Smooth muscle cell (in vitro differentiated cells): ENCODE measurements at regions not wholly inside any gene's neighbourhood (a gene's known extent, or its start where the extent isn't known, plus 50 kb on each side); places are given as distances from the start of the nearest gene placed in this dataset.

Experiments
- DNase-seq: peaks from one replicate; lab custom pipeline; 2025; ENCODE audit not compliant: unreplicated experiment; lab: John Stamatoyannopoulos, UW
- H2AFZ ChIP-seq: fragments of 200-600 bp; sonication (generic); 2 replicates; pipeline ENCODE4 v1.6.0; 2016; ENCODE audit warnings: antibody characterized with exemption, low read depth, mild to moderate bottlenecking
- H3F3A ChIP-seq: fragments of 200-600 bp; sonication (generic); 2 replicates; pipeline ENCODE4 v1.6.0; 2017; ENCODE audit warnings: antibody characterized with exemption, low read depth
- H3K27ac ChIP-seq: fragments of 200-600 bp; sonication (generic); 2 replicates; pipeline ENCODE4 v1.5.1; 2016; ENCODE audit warnings: low read depth, mild to moderate bottlenecking
- H3K27me3 ChIP-seq: fragments of 200-600 bp; sonication (generic); 2 replicates; pipeline ENCODE4 v1.6.1; 2016; ENCODE audit warnings: low read depth, mild to moderate bottlenecking
- H3K36me3 ChIP-seq: fragments of 200-600 bp; sonication (generic); 2 replicates; pipeline ENCODE4 v1.5.1; 2016; ENCODE audit warnings: low read depth
- H3K4me1 ChIP-seq: fragments of 200-600 bp; sonication (generic); 2 replicates; pipeline ENCODE4 v1.5.1; 2016; ENCODE audit warnings: low read depth
- H3K4me2 ChIP-seq: fragments of 200-600 bp; sonication (generic); 2 replicates; pipeline ENCODE4 v1.6.0; 2016; ENCODE audit warnings: mild to moderate bottlenecking
- H3K4me3 ChIP-seq: fragments of 200-600 bp; sonication (generic); 2 replicates; pipeline ENCODE4 v1.5.1; 2016; ENCODE audit warnings: mild to moderate bottlenecking
- H3K79me2 ChIP-seq: fragments of 200-600 bp; sonication (generic); 2 replicates; pipeline ENCODE4 v1.6.0; 2016; ENCODE audit warnings: low read depth, mild to moderate bottlenecking
- H3K9ac ChIP-seq: fragments of 200-600 bp; sonication (generic); 2 replicates; pipeline ENCODE4 v1.6.0; 2016; ENCODE audit warnings: low read depth
- H3K9me3 ChIP-seq: fragments of 200-600 bp; sonication (generic); replicated peaks from 2 replicates; pipeline ENCODE4 v1.5.1; 2016; ENCODE audit warnings: low read depth
- H4K20me1 ChIP-seq: fragments of 200-600 bp; sonication (generic); 2 replicates; pipeline ENCODE4 v1.6.0; 2016; ENCODE audit warnings: low read depth
- WGBS: methylation state at CpG from one replicate; pipeline ENCODE4 v1.1.7; 2016; ENCODE audit warnings: low lambda C conversion rate; 5-methylcytosine and 5-hydroxymethylcytosine counted together
- TF ChIP-seq, protein P1 (sequence below): fragments of 200-600 bp; sonication (generic); IDR thresholded peaks from 2 replicates; pipeline ENCODE4 v1.5.1; 2017; ENCODE audit warnings: borderline replicate concordance, mild to moderate bottlenecking, antibody characterized with exemption; ENCODE audit not compliant: insufficient read depth, poor library complexity, severe bottlenecking

GRCh38 chr5:3535414-3536211, 60.0 kb upstream of the IRX1 start:
- H3K4me1 ChIP-seq, result no peaks in the 10 kb centered on the region
- no peak overlapping the region for H2AFZ ChIP-seq
- H3K27me3 ChIP-seq, result peaks cover 2% of the 10 kb centered on the region
- H3K27ac ChIP-seq, result no peak overlapping the region
- H3K9me3 ChIP-seq, result no peaks in the 10 kb centered on the region
- no peaks in the 10 kb centered on the region for H3K36me3 ChIP-seq
- H3F3A ChIP-seq, result no peaks in the 10 kb centered on the region
- TF ChIP-seq, protein P1, sequence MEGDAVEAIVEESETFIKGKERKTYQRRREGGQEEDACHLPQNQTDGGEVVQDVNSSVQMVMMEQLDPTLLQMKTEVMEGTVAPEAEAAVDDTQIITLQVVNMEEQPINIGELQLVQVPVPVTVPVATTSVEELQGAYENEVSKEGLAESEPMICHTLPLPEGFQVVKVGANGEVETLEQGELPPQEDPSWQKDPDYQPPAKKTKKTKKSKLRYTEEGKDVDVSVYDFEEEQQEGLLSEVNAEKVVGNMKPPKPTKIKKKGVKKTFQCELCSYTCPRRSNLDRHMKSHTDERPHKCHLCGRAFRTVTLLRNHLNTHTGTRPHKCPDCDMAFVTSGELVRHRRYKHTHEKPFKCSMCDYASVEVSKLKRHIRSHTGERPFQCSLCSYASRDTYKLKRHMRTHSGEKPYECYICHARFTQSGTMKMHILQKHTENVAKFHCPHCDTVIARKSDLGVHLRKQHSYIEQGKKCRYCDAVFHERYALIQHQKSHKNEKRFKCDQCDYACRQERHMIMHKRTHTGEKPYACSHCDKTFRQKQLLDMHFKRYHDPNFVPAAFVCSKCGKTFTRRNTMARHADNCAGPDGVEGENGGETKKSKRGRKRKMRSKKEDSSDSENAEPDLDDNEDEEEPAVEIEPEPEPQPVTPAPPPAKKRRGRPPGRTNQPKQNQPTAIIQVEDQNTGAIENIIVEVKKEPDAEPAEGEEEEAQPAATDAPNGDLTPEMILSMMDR, result no peak
- 94% methylated on average over 55 of the region's 60 CpGs for WGBS
- no peak overlapping the region for H3K4me3 ChIP-seq
- no peaks in the 10 kb centered on the region for H4K20me1 ChIP-seq
- no peak overlapping the region for H3K9ac ChIP-seq
- no peaks in the 10 kb centered on the region for H3K79me2 ChIP-seq
- no peak overlapping the region for H3K4me2 ChIP-seq
- DNase-seq, result no peak

GRCh38 chr5:3534997-3535396, 60.6 kb upstream of the IRX1 start:
- Histone ChIP-seq H3K27ac (no peak overlapping the region), H4K20me1 (no peaks in the 10 kb centered on the region), H3K4me2 (no peak overlapping the region), H3K27me3 (peaks cover 7% of the 10 kb centered on the region), H3K36me3 (no peaks in the 10 kb centered on the region), H3K79me2 (no peaks in the 10 kb centered on the region), H3K4me3 (no peak overlapping the region), H3F3A (no peaks in the 10 kb centered on the region), H3K4me1 (no peaks in the 10 kb centered on the region), H2AFZ (no peak overlapping the region), H3K9ac (no peak overlapping the region), H3K9me3 (no peaks in the 10 kb centered on the region)
- WGBS, result 90% methylated on average over 13 of the region's 13 CpGs
- TF ChIP-seq, protein P1, result no peak
- DNase-seq, result no peak

DNA sequence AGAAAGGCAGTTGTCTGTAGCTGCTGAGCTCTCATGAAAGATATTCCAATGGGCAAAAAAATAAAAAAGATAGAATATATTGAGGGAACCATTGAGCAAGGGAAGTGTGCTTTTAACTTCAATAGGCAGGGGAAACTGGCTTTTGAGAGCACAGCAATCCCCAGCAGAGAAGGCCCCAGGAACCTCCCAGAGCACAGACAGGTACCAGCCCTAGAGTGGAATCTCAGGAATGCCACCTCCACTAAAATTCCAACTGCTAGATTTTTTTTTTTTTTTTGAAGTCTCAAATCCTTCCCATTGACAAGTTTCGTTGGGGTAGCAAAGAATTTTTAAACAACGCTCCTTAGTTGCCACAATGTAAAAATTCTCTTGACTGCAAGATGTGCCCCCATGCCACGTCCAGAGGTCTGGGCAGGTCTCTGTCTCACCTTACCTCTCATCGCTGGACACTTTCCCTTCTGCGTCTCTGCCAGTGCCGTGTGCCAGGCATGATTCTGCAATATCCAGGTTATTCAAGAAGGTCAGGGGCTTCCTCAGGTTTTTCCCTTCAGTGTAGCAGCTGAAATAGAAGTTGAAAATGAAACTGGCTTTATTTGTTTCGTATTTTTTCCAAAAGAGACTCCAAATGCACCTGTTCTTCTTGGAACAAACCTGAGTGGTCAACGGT, 64.2 kb upstream of the IRX1 start:
- 58% methylated on average over 8 of the region's 8 CpGs for WGBS
- H3K4me2 ChIP-seq, result no peak overlapping the region
- H4K20me1 ChIP-seq, result no peaks in the 10 kb centered on the region
- peaks cover 7% of the 10 kb centered on the region for H3K27me3 ChIP-seq
- H3K4me1 ChIP-seq, result no peaks in the 10 kb centered on the region
- no peak overlapping the region for H3K4me3 ChIP-seq
- H3K27ac ChIP-seq, result no peak overlapping the region
- TF ChIP-seq, protein P1, result no peak
- no peak overlapping the region for H2AFZ ChIP-seq
- no peak for DNase-seq
- no peak overlapping the region for H3K9ac ChIP-seq
- H3F3A ChIP-seq, result no peaks in the 10 kb centered on the region
- no peaks in the 10 kb centered on the region for H3K36me3 ChIP-seq
- no peaks in the 10 kb centered on the region for H3K79me2 ChIP-seq
- no peaks in the 10 kb centered on the region for H3K9me3 ChIP-seq
